Cerebellar cortex (tissue), 1 donor: ENCODE measurements at regions not wholly inside any gene's neighbourhood (a gene's known extent, or its start where the extent isn't known, plus 50 kb on each side); places are given as distances from the start of the nearest gene placed in this dataset.
"Not testable (repeated sequence)": the region's sequence is repeated elsewhere in the genome, so short reads cannot be mapped to it uniquely, and the experiment has no call there.

Experiments used
- DNase-seq: peaks from one replicate; pipeline ENCODE4 v3.0.0-alpha.2; 2015; ENCODE audit warnings: low spot score

DNA sequence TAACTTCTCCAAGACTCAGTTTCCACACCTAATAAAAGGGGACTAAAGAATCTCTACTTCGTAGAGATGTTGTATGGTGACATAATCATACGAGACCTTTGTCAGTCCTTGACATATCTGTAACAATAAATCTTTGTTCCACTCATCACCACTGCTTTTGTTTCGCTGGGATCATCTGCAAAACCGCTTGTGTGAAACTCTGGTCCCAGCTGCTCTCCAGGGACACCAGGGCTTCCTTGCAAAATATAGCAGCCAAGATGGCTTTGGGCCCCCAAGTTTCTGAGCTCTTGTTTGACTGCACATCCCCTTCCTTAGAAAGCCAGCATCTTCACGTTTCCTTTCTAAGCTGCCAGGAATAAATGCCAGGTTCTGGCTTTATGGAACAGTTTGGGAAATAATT is 110.5 kb upstream of the RRN3 start:
- DNase-seq, result not testable (repeated sequence)

DNA sequence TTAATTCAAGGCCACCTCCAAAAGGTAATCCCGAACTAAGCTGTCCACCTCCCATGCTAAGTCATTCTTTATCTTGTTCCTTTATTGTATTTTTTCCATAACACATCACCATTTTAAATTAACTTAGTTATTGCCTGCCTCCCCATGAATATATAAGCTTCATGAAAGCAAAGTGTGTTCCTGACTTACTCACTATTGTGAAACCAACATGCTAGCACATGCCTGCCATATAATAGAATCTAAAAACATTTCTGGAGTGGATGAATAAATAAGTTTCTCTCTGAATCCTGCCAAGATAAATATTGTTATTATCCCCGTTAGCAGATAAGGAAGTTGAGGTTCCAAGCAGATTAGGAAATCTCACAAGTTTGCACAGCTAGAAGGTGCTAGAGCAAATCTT is 98.7 kb upstream of the RRN3 start:
- DNase-seq, result not testable (repeated sequence)

- not testable (repeated sequence) for DNase-seq
Observed at GRCh38 chr16:15192197-15192596, 98.1 kb upstream of the RRN3 start.

GRCh38 chr16:15189478-15189877 is 95.4 kb upstream of the RRN3 start:
- not testable (repeated sequence) for DNase-seq
